ENCODE measurements at regions not wholly inside any gene's neighbourhood (a gene's known extent, or its start where the extent isn't known, plus 50 kb on each side); places are given as distances from the start of the nearest gene placed in this dataset.

- Histone ChIP-seq H3K4ac (replicated peaks; ENCODE audit: insufficient read length, low read depth, low read length) (no peak overlapping the region), H3K36me3 (ENCODE audit: control insufficient read depth in 2 of 4, insufficient read depth in 4 of 4, low read length in 3 of 4) (no peaks in the 10 kb centered on the region), H2BK15ac (ENCODE audit: low read length) (no peak overlapping the region), H3K56ac (replicated peaks; ENCODE audit: insufficient read length, low read depth, low read length) (no peak overlapping the region), H3K23me2 (ENCODE audit: low read depth, low read length) (no peaks in the 10 kb centered on the region), H4K5ac (ENCODE audit: insufficient read length, low read depth, low read length) (no peak overlapping the region), H4K20me1 (replicated peaks in 1 of 2; ENCODE audit: control insufficient read depth in 1 of 2, insufficient read depth in 2 of 2, low read length in 2 of 2) (no peaks in the 10 kb centered on the region), H3K79me1 (ENCODE audit: low read depth, low read length) (no peaks in the 10 kb centered on the region), H3K79me2 (ENCODE audit: control insufficient read depth in 1 of 2, insufficient read depth in 2 of 2, low read length in 2 of 2) (no peaks in the 10 kb centered on the region), H3K4me1 (replicated peaks in 1 of 4; ENCODE audit: control insufficient read depth in 3 of 4, insufficient read depth in 4 of 4, low read length in 3 of 4) (peaks cover 0 to 4% (median 0%) of the 10 kb centered on the region in 4 experiments; a peak in 2 of 7 replicates), H3K14ac (ENCODE audit: insufficient read length) (no peak overlapping the region), H3K18ac (ENCODE audit: extremely low read depth, low read length) (no peak overlapping the region), H3K23ac (ENCODE audit: insufficient read length) (no peak overlapping the region), H4K8ac (ENCODE audit: extremely low read depth, insufficient read depth, low read length) (no peak overlapping the region), H3K27me3 (replicated peaks in 1 of 4; ENCODE audit: control insufficient read depth in 3 of 4, extremely low read depth in 1 of 4, insufficient read depth in 3 of 4, low read length in 3 of 4) (no peaks in the 10 kb centered on the region), H4K91ac (replicated peaks; ENCODE audit: insufficient read length, low read length) (no peak overlapping the region), H3K4me2 (ENCODE audit: insufficient read depth in 1 of 2, low read depth in 2 of 2, low read length in 2 of 2) (no peak overlapping the region), H2BK5ac (ENCODE audit: low read depth, low read length) (no peak overlapping the region), H2BK20ac (ENCODE audit: low read length) (no peak overlapping the region), H2AFZ (ENCODE audit: low read length) (no peak overlapping the region), H2BK120ac (replicated peaks; ENCODE audit: low read depth, low read length) (no peak overlapping the region), H3K27ac (ENCODE audit: low read depth, low read length) (no peak overlapping the region), H3K9me3 (ENCODE audit: insufficient read depth in 2 of 2, low read depth in 1 of 2, low read length in 1 of 2) (no peaks in the 10 kb centered on the region), H2BK12ac (ENCODE audit: low read depth, low read length) (no peak overlapping the region), H2AK5ac (ENCODE audit: low read depth, low read length) (no peak overlapping the region), H3K9ac (replicated peaks in 1 of 4; ENCODE audit: extremely low read depth in 1 of 4, low read depth in 3 of 4, low read length in 3 of 4) (no peak overlapping the region), H3K4me3 (ENCODE audit: extremely low read depth in 1 of 4, insufficient read depth in 2 of 4, low read depth in 3 of 4, low read length in 4 of 4) (no peak overlapping the region)
- ChIA-PET CTCF (ENCODE audit: partially characterized antibody) (interaction anchor here (0.5 to 1.9 kb wide), 10 partner anchors 9 to 652 kb away, joined by 3 to 7 read pairs (median 3); no protein-coding TSS in a partner anchor), POLR2A (ENCODE audit: partially characterized antibody) (no interaction called here)
- FAIRE-seq (no peak), DNase-seq (ENCODE audit: low read depth in 1 of 2, low spot score in 2 of 2) (no peak)
- TF ChIP-seq CTCF (IDR thresholded peaks at IDR 0.05; ENCODE audit: control extremely low read depth in 1 of 3, insufficient read depth in 1 of 3, low read depth in 1 of 3, low read length in 3 of 3) (peak; percentile 25 to 60 (median 38)), CBX8 (IDR thresholded peaks at IDR 0.05; ENCODE audit: borderline replicate concordance, low read depth, low read length) (no peak), RAD21 (IDR thresholded peaks at IDR 0.05 in 1 of 2, conservative IDR thresholded peaks at IDR 0.05 in 1 of 2; ENCODE audit: low read depth in 2 of 2, low read length in 2 of 2) (peak in 1 of 2 experiments; percentile 54; a peak in 3 of 4 replicates)
- WGBS, 2 experiments (ENCODE audit: extremely low coverage in 1 of 2, insufficient coverage in 1 of 2, insufficient read length in 1 of 2, insufficient replicate concordance in 2 of 2, low coverage in 1 of 2, low lambda C conversion rate in 2 of 2, missing lambda C conversion rate in 1 of 2), result 86% methylated on average over 5 of the region's 5 CpGs; no CpG with 5 or more reads in 1 of the 2 experiments
Observed at GRCh38 chr9:99326112-99326916, 104.2 kb downstream of the SEC61B start.
